IPS-18a (cell line): ENCODE measurements at regions not wholly inside any gene's neighbourhood (a gene's known extent, or its start where the extent isn't known, plus 50 kb on each side); places are given as distances from the start of the nearest gene placed in this dataset.

ENCODE experiments used
- H3K27ac ChIP-seq: one replicate; pipeline ENCODE4 v1.5.1; 2013; ENCODE audit warnings: low read length
- H3K27me3 ChIP-seq: one replicate; pipeline ENCODE4 v1.6.1; 2013; ENCODE audit warnings: mild to moderate bottlenecking, low read length; ENCODE audit not compliant: control insufficient read depth, insufficient read depth
- H3K36me3 ChIP-seq: one replicate; pipeline ENCODE4 v1.6.1; 2013; ENCODE audit warnings: low read depth, low read length; ENCODE audit not compliant: control insufficient read depth
- H3K4me1 ChIP-seq: one replicate; pipeline ENCODE4 v1.6.1; 2013; ENCODE audit warnings: low read depth, low read length; ENCODE audit not compliant: control insufficient read depth
- H3K4me3 ChIP-seq: one replicate; pipeline ENCODE4 v1.5.1; 2013; ENCODE audit warnings: low read length
- H3K9ac ChIP-seq: one replicate; pipeline ENCODE4 v1.6.1; 2013; ENCODE audit warnings: mild to moderate bottlenecking, low read length, moderate library complexity
- H3K9me3 ChIP-seq: one replicate; pipeline ENCODE4 v1.6.1; 2013; ENCODE audit warnings: low read depth, low read length; ENCODE audit not compliant: control insufficient read depth

GRCh38 chr3:106577241-106577640, 708.4 kb upstream of the CBLB start:
- Histone ChIP-seq H3K4me1 (no peaks in the 10 kb centered on the region), H3K27me3 (no peaks in the 10 kb centered on the region), H3K9ac (no peak overlapping the region), H3K27ac (no peak overlapping the region), H3K9me3 (no peaks in the 10 kb centered on the region), H3K36me3 (no peaks in the 10 kb centered on the region), H3K4me3 (no peak overlapping the region)

- Histone ChIP-seq H3K9ac (no peak overlapping the region), H3K27ac (no peak overlapping the region), H3K27me3 (no peaks in the 10 kb centered on the region), H3K4me1 (no peaks in the 10 kb centered on the region), H3K4me3 (no peak overlapping the region), H3K36me3 (no peaks in the 10 kb centered on the region), H3K9me3 (no peaks in the 10 kb centered on the region)
Observed at GRCh38 chr3:106578911-106579310, 710.1 kb upstream of the CBLB start.

GRCh38 chr3:106582151-106582550, 713.3 kb upstream of the CBLB start:
- H3K27ac ChIP-seq = no peak overlapping the region
- no peak overlapping the region for H3K4me3 ChIP-seq
- H3K27me3 ChIP-seq = no peaks in the 10 kb centered on the region
- no peak overlapping the region for H3K9ac ChIP-seq
- H3K36me3 ChIP-seq = no peaks in the 10 kb centered on the region
- H3K4me1 ChIP-seq = no peaks in the 10 kb centered on the region
- no peaks in the 10 kb centered on the region for H3K9me3 ChIP-seq

DNA sequence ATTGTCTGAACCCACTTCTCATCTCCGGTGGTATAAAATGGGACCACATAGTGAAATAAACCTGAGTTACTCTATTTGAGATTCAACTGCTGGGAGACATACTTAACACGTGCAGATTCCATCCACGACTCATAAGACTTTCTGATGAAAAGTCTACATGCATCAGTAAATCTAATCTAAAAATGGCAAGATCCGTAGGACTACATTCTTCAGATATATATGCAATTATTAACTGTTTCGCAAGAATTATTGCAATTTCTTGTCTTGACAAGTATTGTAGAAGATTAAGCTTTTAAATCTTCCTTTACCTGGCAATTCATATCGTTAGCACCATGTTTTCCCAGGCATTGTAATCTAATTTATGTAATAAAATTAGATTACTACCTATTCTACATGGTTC, 718.7 kb upstream of the CBLB start:
- Histone ChIP-seq H3K27ac (no peak overlapping the region), H3K27me3 (no peaks in the 10 kb centered on the region), H3K9ac (no peak overlapping the region), H3K4me3 (no peak overlapping the region), H3K36me3 (no peaks in the 10 kb centered on the region), H3K9me3 (no peaks in the 10 kb centered on the region), H3K4me1 (no peaks in the 10 kb centered on the region)

DNA sequence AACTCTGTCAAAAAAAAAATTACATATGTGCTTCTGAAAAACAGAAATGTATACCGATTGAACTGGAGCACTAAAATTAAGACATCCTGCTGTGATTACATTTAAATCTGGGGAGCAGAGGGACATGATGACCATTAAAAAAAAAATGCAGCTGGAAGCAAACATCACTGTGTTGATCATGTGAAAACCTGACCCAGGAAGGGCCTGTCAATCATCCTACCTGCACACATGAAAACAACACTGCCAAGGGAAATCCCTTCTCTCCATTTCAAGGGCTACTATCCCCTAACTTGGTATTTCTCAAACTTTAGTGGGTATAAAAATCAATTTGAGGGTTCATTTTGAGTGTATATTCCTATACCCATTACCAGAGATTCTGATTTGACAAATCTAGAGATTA, 719.9 kb upstream of the CBLB start:
- no peak overlapping the region for H3K27ac ChIP-seq

DNA sequence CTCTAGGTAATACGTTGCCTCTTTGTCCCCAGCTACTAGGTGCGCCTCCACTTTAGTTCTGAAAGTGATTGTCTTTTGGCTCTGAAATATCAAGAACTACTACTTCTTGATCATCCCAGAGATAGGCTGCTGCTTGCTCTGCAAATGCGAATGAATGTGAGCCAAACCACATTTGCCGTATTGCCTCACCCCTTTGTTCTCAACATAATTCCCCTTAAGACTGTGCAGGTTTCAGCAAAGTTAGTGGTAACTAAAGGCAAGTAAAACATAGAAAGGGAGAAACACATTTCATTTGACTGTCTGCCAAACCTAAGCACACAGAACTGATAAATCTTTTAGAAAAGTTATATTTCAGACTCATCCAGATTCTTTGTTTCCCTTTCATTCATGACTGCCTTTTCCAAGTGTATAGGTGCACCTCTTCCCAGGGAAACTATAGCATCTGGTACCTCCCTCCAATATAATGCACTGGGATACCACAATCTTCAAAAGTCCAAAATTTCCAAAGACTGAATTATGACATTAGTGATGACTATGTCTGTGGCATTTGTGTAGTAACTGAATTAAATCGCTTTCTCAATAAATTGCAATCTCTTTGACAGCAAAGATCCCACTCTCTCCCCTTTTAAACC, 720.6 kb upstream of the CBLB start:
- H3K36me3 ChIP-seq = no peaks in the 10 kb centered on the region
- H3K27ac ChIP-seq = no peak overlapping the region
- H3K9ac ChIP-seq = no peak overlapping the region
- H3K27me3 ChIP-seq = no peaks in the 10 kb centered on the region
- no peaks in the 10 kb centered on the region for H3K9me3 ChIP-seq
- no peaks in the 10 kb centered on the region for H3K4me1 ChIP-seq
- no peak overlapping the region for H3K4me3 ChIP-seq

More for the DNA sequence above, 719.9 kb upstream of the CBLB start:
- no peaks in the 10 kb centered on the region for H3K4me1 ChIP-seq
- no peaks in the 10 kb centered on the region for H3K36me3 ChIP-seq
- no peak overlapping the region for H3K4me3 ChIP-seq
- H3K27me3 ChIP-seq = no peaks in the 10 kb centered on the region
- no peak overlapping the region for H3K9ac ChIP-seq
- H3K9me3 ChIP-seq = no peaks in the 10 kb centered on the region

DNA sequence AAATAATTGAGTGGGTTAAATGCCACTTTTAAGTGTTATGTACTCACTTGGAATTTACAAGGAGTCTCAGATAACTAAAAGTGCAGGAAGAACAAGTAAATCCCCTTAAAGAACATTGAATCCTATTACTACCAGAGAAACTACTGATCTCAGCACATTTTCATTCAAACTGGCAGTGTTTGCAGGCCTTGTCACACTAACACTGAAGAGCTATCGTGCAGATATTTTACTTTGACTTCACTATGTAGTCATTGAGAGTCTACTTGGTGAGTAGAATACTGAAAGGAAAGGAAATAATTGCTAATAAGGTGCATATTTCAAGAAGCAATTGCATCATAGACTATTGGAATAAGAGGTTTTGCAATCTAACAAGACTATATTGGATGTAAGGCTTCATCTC, 721.4 kb upstream of the CBLB start:
- Histone ChIP-seq H3K27ac (no peak overlapping the region), H3K27me3 (no peaks in the 10 kb centered on the region), H3K36me3 (no peaks in the 10 kb centered on the region), H3K4me3 (no peak overlapping the region), H3K4me1 (no peaks in the 10 kb centered on the region), H3K9ac (no peak overlapping the region), H3K9me3 (no peaks in the 10 kb centered on the region)

DNA sequence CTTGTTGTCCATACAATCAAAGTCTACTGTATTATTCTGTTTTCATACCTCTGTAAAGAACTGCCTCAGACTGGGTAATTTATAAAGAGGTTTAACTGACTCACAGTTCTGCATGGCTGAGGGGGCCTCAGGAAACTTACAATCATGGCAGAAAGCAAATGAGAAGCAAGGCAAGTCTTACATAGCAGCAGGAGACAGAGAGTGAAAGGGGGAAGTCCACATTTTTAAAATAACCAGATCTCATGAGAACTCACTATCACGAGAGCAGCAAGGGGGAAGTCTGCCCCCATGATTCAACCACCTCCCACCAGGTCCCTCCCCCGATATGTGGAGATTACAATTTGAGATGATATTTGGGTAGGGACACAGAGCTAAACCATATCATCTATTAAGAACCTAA, 724.6 kb upstream of the CBLB start:
- H3K4me1 ChIP-seq = no peaks in the 10 kb centered on the region
- H3K9ac ChIP-seq = no peak overlapping the region
- no peaks in the 10 kb centered on the region for H3K36me3 ChIP-seq
- no peak overlapping the region for H3K4me3 ChIP-seq
- no peaks in the 10 kb centered on the region for H3K27me3 ChIP-seq
- no peak overlapping the region for H3K27ac ChIP-seq
- H3K9me3 ChIP-seq = no peaks in the 10 kb centered on the region

- Histone ChIP-seq H3K27ac (no peak overlapping the region), H3K9me3 (no peaks in the 10 kb centered on the region), H3K9ac (no peak overlapping the region), H3K4me1 (peaks cover 17% of the 10 kb centered on the region), H3K4me3 (no peak overlapping the region), H3K27me3 (no peaks in the 10 kb centered on the region), H3K36me3 (no peaks in the 10 kb centered on the region)
Observed at GRCh38 chr3:106609666-106610301, 741.0 kb upstream of the CBLB start.

DNA sequence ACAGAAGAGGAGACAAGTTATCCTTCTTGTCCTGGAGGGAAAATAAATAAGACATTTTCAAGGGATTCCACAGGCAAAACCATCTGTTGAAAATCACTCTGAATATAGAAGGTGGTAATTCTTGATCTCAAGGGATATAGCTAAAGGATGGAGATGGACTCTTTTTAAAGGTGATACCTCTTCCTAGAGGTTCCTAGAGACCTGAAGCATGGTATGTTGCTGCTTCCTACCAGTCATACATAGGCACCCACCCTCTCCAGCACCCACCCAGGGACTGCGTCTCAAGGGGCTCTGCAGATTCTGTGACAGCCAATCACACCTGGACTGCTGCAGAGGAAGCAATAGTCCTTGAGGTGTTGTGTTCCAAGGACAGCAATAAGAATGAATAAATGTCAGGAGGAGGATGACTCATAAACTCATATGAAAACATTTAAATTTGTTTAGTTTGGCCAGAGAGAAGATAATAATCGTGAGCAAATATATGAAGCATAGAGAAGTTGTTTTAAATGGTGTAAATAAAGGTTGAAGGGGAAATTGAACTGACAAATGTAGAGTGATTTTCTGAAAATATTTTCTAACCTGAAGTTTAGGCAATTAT, 741.6 kb upstream of the CBLB start:
- peaks cover 17% of the 10 kb centered on the region for H3K4me1 ChIP-seq

GRCh38 chr3:106611116-106611515, 742.3 kb upstream of the CBLB start:
- Histone ChIP-seq H3K27ac (no peak overlapping the region), H3K9ac (no peak overlapping the region), H3K4me1 (peaks cover 17% of the 10 kb centered on the region), H3K9me3 (no peaks in the 10 kb centered on the region), H3K27me3 (no peaks in the 10 kb centered on the region), H3K4me3 (no peak overlapping the region), H3K36me3 (no peaks in the 10 kb centered on the region)

More for the DNA sequence above, 741.6 kb upstream of the CBLB start:
- H3K36me3 ChIP-seq = no peaks in the 10 kb centered on the region
- no peaks in the 10 kb centered on the region for H3K9me3 ChIP-seq
- H3K27me3 ChIP-seq = no peaks in the 10 kb centered on the region
- no peak overlapping the region for H3K9ac ChIP-seq
- H3K4me3 ChIP-seq = no peak overlapping the region
- no peak overlapping the region for H3K27ac ChIP-seq

- Histone ChIP-seq H3K4me3 (no peak overlapping the region), H3K9ac (no peak overlapping the region), H3K9me3 (no peaks in the 10 kb centered on the region), H3K4me1 (peaks cover 17% of the 10 kb centered on the region), H3K27ac (no peak overlapping the region), H3K27me3 (no peaks in the 10 kb centered on the region), H3K36me3 (no peaks in the 10 kb centered on the region)
Observed at GRCh38 chr3:106611841-106612240, 743.0 kb upstream of the CBLB start.
